ENCODE measurements at regions not wholly inside any gene's neighbourhood (a gene's known extent, or its start where the extent isn't known, plus 50 kb on each side); places are given as distances from the start of the nearest gene placed in this dataset.

DNA sequence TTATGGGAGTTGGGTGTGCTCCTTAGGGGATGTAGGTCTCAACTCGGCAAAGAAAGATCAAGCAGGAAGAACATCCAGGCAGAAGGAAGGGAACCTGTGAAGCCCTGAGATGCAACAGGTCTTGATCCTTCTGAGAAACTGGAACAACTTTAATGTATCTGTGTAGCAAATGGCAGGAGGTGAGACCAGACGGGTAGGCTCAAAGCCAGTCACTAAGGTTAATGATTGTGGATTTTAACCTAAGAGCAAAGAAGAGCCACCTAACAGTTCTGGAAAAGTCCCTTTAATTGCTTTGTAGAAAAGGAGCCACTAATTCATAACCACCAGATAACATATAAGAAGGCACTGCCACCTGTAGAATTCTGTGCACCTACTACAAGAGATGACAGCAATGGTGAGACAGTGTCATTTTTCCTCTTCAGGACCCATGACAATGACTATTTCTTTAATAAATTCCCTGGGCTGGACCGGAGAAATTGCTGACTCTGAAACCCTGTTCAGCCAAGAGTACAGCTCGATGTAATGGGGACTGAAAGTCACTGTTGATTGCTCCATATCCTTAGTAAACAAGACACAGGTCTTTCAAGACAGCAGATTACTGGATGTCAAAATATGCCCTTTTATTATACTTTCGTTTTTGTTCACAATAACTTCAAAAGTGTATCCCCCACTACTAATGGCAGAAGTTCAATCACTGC lies 326.2 kb downstream of the CBLN4 start:
- TF ChIP-seq, protein P1, sequence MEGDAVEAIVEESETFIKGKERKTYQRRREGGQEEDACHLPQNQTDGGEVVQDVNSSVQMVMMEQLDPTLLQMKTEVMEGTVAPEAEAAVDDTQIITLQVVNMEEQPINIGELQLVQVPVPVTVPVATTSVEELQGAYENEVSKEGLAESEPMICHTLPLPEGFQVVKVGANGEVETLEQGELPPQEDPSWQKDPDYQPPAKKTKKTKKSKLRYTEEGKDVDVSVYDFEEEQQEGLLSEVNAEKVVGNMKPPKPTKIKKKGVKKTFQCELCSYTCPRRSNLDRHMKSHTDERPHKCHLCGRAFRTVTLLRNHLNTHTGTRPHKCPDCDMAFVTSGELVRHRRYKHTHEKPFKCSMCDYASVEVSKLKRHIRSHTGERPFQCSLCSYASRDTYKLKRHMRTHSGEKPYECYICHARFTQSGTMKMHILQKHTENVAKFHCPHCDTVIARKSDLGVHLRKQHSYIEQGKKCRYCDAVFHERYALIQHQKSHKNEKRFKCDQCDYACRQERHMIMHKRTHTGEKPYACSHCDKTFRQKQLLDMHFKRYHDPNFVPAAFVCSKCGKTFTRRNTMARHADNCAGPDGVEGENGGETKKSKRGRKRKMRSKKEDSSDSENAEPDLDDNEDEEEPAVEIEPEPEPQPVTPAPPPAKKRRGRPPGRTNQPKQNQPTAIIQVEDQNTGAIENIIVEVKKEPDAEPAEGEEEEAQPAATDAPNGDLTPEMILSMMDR (IDR thresholded peaks at IDR 0.05; ENCODE audit: partially characterized antibody, unreplicated experiment): no peak
- DNase-seq: no peak
- Mint-ChIP-seq H3K36me3 (ENCODE audit: unreplicated experiment) (no peaks in the 10 kb centered on the region), H3K4me1 (ENCODE audit: low read depth, unreplicated experiment) (no peaks in the 10 kb centered on the region), H3K27ac (ENCODE audit: unreplicated experiment) (no peak overlapping the region), H3K4me3 (ENCODE audit: unreplicated experiment) (no peak overlapping the region), H3K27me3 (ENCODE audit: unreplicated experiment) (peaks cover 2% of the 10 kb centered on the region), H3K9me3 (ENCODE audit: unreplicated experiment) (no peaks in the 10 kb centered on the region)

DNA sequence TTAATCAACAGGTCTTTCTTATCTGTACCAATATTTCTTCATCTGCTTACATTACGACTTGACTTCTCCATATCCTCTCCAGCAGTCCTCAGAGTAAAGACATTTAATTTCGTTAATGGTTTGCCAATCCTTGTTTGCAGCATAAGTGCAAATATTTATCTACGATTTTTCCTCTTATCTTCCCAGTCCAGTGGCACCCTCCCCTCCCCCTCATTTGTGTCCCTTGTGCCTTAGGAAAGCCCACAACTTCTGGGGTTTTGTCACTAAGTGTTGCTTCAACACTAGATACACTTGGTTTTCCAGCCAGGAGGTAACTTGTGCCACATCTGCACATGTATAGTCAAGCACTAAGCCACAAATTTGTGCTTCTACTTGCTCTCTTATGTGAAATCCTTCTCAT lies 327.2 kb downstream of the CBLN4 start:
- H3K9me3 Mint-ChIP-seq (ENCODE audit: unreplicated experiment): no peaks in the 10 kb centered on the region
- TF ChIP-seq, protein P1 (IDR thresholded peaks at IDR 0.05; ENCODE audit: partially characterized antibody, unreplicated experiment): no peak
- H3K4me3 Mint-ChIP-seq (ENCODE audit: unreplicated experiment): no peak overlapping the region
- no peak overlapping the region for H3K27ac Mint-ChIP-seq (ENCODE audit: unreplicated experiment)
- no peaks in the 10 kb centered on the region for H3K4me1 Mint-ChIP-seq (ENCODE audit: low read depth, unreplicated experiment)
- DNase-seq: no peak
- peaks cover 2% of the 10 kb centered on the region for H3K27me3 Mint-ChIP-seq (ENCODE audit: unreplicated experiment)
- no peaks in the 10 kb centered on the region for H3K36me3 Mint-ChIP-seq (ENCODE audit: unreplicated experiment)

DNA sequence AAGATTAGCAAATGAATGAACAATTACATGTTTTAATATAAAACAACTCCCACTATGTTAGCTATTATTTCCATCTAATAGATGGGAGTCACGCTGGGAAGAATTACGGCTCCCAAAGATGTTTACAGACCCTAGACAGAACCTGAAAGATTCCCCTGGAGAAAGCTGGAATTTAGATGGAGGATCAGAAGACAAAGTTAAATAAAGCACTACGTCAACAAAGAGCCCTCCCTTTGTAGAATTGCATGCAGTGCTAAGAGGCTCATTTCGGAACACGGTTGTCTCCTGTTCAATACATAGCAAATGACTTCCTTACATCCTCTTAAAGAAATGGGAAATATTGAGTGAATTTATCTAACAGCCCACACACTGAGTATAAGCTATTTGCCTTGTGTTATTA lies 328.3 kb downstream of the CBLN4 start:
- Mint-ChIP-seq H3K4me1 (ENCODE audit: low read depth, unreplicated experiment) (no peaks in the 10 kb centered on the region), H3K4me3 (ENCODE audit: unreplicated experiment) (no peak overlapping the region), H3K9me3 (ENCODE audit: unreplicated experiment) (no peaks in the 10 kb centered on the region), H3K27ac (ENCODE audit: unreplicated experiment) (no peak overlapping the region), H3K36me3 (ENCODE audit: unreplicated experiment) (no peaks in the 10 kb centered on the region), H3K27me3 (ENCODE audit: unreplicated experiment) (peaks cover 2% of the 10 kb centered on the region)
- TF ChIP-seq, protein P1 (IDR thresholded peaks at IDR 0.05; ENCODE audit: partially characterized antibody, unreplicated experiment): no peak
- no peak for DNase-seq

DNA sequence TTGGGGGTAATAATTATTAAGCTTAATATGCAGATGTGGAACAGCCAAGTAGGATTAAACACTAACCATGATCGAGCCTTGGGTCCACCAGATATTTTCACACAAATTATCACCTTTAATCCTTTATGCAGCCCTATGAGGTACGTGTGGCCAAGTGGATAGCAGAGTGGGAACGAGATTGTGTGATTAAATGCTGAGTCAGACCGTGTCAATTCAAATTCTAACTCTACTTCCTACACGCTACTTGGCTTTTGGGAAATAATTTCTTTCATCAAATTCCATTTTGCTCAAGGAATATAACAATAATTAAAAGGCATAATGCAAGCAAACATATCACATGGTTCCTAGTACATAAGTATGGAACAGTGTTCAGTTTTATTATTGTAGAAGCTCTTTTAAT lies 329.2 kb downstream of the CBLN4 start:
- H3K4me3 Mint-ChIP-seq (ENCODE audit: unreplicated experiment): no peak overlapping the region
- no peak for DNase-seq
- H3K36me3 Mint-ChIP-seq (ENCODE audit: unreplicated experiment): no peaks in the 10 kb centered on the region
- no peak overlapping the region for H3K27ac Mint-ChIP-seq (ENCODE audit: unreplicated experiment)
- H3K9me3 Mint-ChIP-seq (ENCODE audit: unreplicated experiment): no peaks in the 10 kb centered on the region
- TF ChIP-seq, protein P1 (IDR thresholded peaks at IDR 0.05; ENCODE audit: partially characterized antibody, unreplicated experiment): no peak
- H3K27me3 Mint-ChIP-seq (ENCODE audit: unreplicated experiment): peaks cover 2% of the 10 kb centered on the region
- no peaks in the 10 kb centered on the region for H3K4me1 Mint-ChIP-seq (ENCODE audit: low read depth, unreplicated experiment)

DNA sequence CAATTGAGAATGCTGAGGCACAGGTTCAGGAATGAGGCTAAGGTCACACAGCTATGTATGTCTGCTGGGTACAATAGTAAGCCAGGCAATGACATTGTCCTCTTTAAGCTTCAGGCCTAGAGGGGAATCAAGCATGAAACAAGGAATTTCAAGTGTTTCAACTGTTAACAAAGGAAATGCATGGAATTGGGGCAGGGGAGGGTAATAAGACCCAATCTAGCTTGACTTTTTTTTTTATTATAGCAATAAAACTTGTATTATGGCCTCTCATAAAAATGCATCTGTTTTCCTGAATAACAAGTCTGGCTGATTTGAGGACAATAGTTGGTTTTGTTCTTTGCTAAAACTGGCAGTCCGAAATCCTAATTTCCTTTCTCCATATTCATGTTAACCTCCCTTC lies 336.7 kb downstream of the CBLN4 start:
- Mint-ChIP-seq H3K27ac (ENCODE audit: unreplicated experiment) (no peak overlapping the region), H3K9me3 (ENCODE audit: unreplicated experiment) (peaks cover 2% of the 10 kb centered on the region), H3K36me3 (ENCODE audit: unreplicated experiment) (no peaks in the 10 kb centered on the region), H3K4me1 (ENCODE audit: low read depth, unreplicated experiment) (no peaks in the 10 kb centered on the region), H3K27me3 (ENCODE audit: unreplicated experiment) (no peaks in the 10 kb centered on the region), H3K4me3 (ENCODE audit: unreplicated experiment) (no peak overlapping the region)
- DNase-seq: no peak
- TF ChIP-seq, protein P1 (IDR thresholded peaks at IDR 0.05; ENCODE audit: partially characterized antibody, unreplicated experiment): no peak

All from glutamatergic neuron (in vitro differentiated cells).